HG03139 (cell line): ENCODE measurements at regions not wholly inside any gene's neighbourhood (a gene's known extent, or its start where the extent isn't known, plus 50 kb on each side); places are given as distances from the start of the nearest gene placed in this dataset.

Experiments
- ATAC-seq: cut with Tn5 transposase; IDR thresholded peaks from one replicate; pipeline ENCODE4 v1.9.1; 2021; ENCODE audit not compliant: unreplicated experiment

DNA sequence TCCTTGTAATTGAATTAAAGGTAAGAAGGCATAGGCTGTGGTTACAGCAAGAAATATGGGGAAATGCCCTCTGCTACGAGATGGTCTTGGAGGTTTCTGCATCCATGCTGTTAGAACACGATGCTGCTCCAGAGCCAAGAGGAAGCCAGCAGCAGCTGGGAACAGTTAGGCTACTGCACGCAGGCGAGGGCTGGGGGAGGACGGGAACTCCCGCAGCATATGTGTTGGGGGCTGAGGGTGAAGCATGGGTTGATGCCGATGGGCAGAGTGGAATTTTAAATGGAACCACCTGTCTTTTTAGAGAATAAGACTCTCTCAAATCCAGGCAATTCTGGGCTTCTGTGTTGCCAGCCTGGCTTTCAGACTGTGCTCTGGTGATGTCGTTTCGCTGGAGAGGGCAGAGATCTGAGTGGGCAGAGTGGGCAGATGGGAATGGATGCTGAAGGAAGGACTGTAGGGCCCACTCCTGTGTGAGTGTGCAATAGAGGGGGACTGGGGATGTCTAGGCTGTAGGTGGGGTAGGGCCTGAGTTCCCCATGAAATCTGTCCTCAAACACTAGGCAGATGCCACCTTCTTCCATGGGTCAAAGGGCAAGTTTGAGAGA is 417.0 kb upstream of the TPM1 start:
- no peak for ATAC-seq

- ATAC-seq, result no peak
Measured at GRCh38 chr15:62626903-62627302, 415.6 kb upstream of the TPM1 start.

DNA sequence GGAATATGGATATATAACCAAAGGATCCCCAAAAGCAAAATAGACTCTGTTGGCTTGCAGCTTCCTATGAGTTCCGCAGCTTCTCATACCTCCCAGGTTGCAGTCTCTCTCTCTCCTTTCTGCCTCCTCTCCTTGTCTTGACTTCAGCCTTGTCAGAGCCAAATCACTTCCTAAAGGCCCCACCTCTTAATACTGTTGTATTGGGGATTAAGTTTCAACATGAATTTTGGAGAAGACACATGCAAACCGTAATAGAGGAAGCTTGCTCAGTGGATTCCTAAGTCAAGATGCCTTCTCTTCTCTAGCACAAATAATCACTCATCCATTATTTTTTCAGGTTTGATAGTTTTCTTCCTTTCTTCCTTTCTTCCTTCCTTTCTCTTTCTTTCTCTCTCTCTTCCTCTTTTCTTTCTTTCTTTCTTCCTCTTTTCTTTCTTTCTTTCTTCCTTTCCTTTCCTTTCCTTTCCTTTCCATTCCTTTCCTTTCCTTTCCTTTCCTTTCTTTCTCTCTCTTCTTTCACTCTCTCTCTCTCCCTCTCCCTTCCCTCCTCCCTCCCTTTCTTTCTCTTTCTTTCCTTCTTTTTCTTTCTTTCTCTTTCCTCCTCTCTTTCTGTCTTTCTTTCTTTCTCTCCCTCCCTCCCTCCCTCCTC is 411.3 kb upstream of the TPM1 start:
- ATAC-seq, result no peak

GRCh38 chr15:62636823-62637573 is 405.5 kb upstream of the TPM1 start:
- ATAC-seq, result no peak

DNA sequence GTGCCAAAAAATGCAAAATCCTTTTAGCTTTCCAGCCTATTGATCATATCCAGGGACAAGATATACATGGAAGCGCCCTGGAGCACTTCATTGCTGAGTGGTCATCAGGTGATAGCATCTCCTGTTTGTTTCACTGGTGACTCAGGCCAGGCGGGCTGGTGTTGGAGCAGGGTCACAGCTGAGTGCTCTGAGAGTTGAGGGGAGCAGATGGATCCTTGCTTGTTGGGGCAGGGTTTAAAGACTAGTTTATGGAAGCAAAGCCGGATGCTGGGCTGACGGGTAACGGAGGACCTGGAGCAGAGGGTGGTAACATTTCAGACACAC is 405.0 kb upstream of the TPM1 start:
- no peak for ATAC-seq

DNA sequence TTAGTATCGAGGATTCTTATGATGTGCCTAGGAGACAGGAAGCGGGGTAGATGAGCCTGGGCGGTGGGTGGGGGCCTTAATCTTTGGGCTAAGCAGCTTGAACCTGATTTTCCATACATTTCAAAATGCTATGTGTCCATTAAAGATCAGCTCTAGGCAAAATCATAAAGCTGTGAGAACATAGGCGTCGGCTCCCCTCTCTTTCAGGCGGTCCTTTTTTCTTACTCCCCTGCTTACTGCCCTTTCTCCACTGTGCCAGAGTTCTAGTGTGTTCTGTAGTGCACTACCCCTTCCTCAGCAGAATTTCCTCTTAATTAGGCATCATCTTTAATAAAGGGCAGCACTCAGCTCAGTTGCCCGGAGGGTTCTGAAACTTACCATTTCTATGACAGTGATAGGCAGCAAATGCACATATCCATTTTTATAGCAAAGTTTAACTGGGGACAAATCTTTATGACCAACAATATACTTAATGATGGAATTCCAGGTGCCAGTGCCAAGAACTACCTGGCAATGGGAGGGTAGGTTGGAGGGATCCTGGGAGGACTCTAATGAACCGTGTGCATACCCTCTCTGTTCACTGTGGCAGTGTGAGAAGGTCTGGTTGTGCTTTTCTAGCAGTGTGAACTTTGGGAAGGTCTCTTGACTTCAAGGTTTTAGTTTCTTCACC is 404.5 kb upstream of the TPM1 start:
- no peak for ATAC-seq

GRCh38 chr15:62639432-62639831 is 403.1 kb upstream of the TPM1 start:
- no peak for ATAC-seq

GRCh38 chr15:62639906-62640605 is 402.5 kb upstream of the TPM1 start:
- ATAC-seq, result no peak

GRCh38 chr15:62641825-62642224 is 400.7 kb upstream of the TPM1 start:
- no peak for ATAC-seq

DNA sequence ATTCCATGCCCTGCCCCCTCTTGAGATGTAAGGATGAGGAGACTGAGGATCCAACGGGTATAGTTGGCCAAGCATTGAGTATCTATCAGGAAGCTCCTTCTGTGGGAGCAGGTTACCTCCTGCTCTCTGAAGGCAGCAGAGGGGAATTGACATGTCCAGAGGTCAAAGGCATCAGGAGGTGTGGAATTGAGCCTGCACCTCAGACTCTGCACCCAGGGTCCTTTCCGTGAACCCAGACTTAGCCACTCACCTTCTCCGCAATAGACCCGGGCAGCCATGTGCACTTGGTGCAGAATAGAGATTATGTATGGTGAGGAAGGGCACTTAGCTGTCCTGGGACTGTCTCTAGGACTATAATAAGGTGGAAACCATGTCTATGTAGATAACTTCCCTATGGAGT is 399.0 kb upstream of the TPM1 start:
- no peak for ATAC-seq

DNA sequence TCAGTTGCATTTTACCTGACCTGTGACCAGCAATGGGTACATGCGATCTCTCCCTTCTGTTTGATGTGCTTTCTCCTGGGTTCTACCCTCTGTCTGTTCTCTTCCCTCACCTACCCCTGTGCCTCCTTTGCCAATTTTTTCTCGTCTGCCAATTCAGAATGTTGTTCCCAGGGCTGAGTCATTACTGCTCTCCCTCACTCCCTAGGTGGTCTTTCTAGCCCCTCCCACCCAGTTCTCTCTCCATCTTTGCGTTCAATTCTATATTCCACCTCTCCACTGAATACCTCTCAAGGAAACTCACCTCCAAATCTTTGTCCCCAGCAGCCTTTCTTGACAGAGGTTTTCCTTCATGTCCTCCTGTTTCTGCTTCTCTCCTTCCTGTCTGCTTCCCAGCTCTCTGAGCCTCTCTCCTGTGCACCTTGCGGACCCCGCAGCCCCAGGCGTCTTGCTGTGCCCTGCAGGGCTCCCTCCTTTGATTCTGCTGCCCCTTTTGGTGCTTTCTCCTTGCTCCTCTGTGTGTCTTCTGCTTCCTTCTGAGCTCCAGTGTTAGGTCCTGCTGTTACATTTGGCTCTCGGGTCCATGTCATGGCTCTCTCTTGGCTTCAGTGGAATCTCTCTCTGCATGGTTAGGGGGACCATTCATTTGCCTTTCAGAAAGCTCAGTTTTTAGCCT is 398.2 kb upstream of the TPM1 start:
- no peak for ATAC-seq

DNA sequence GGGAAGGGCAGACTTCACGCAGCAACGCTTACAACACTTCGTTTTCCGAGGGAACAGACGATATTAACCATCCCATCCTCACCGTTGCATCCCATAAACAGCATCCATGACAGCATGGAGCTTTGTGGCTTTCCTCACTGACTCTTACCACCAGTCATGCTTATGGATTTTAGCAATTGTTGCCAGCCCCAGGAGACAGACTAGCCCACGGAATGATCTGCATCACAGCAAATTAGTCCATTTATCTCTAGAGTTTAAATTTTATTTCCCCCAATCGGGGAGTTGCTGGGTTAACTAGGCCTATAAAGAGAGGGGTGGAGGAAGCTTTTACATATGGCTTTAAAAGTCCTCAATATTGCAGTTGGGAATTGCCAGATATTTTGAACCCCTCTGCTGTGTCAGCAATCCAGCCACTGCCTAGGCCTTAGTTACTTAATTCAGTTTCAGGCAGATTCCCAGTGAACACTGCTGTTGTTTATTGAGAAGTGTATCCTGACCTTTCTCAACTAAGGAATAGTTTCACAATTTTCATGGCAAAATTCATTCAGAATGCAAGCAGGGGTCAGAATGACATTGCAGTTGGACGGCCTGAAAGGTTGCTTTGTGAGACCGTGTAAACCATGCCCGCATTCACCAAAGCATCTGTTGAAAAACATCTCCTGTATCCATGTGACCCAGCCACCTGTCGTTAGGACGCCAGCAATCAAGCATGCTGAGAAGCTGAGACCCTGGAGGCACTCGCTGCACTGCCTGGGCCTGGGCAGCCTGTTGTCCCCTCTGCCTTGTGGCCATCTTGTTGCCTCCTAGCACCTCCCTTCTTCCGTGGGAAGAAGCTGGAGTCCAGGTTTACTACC is 397.4 kb upstream of the TPM1 start:
- ATAC-seq, result no peak

DNA sequence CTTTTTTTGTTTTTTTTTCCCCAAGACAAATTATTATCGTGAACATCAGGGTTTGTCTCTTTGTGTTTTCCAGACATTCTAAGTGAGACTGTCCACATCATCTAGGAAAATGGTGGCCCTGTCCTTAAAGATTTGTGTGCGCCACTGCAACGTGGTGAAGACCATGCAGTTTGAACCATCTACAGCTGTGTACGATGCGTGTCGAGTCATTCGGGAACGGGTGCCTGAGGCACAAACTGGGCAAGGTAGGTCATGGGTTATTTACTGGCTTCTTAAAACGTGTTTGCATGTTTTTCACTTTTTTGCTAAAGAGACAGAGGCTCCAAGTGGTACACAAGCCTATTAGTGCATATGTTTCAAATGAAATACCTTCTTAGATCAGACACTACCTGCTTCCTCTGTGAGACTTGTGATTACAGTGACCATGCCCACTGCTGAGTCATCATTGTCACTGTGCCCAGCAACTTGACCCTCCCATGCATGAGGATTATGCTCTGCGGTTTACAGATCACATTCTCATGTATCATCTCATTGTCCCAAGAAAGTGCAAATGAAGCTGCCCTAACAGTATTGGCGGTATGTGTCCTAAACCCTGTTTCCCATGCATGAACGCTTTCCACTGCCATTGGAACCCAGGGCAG is 395.2 kb upstream of the TPM1 start:
- no peak for ATAC-seq

DNA sequence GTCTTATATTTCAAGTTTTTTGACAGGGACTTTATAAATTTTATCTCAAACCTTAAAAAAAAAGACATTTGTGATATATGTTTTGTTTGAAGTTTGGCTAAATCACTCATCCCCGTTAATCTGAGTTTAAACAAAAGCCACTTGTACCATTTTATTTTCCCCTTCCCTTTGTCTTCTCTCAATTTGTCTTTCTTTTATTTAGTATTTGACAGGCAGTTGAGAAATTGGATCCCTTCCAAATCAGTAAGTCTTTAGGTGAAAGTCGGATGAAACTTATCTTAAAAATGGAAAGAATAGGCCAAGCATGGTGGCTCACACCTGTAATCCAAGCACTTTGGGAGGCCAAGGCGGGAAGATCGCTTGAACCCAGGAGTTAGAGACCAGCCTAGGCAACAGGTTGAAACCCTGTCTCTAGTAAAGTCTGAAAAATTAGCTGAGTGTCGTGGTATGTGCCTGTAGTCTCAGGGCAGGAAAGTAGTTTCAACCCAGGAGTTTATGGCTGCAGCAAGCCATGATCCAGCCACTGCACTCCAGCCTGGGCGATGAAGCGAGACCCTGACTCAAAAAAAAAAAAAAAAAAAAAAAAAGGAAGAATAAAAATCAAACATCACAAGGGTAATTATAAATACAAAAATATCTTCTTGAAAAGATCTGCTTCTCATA is 394.6 kb upstream of the TPM1 start:
- ATAC-seq, result no peak

DNA sequence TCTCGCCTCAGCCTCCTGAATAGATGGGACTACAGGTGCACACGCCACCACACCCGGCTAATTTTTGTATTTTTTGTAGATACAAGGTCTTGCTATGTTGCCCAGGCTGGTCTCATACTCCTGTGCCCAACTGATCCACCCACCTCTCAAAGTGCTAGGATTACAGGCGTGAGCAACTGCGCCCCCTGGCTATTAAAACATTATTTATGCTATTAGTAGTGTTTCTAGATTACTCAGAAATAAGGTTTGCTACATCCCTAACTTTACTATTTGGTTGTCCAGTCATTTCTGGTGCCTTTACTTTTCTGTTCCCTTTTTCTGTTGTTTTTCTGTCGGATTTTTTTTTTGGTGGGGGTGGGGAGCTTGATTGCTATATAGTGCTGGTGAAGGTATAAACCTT is 393.6 kb upstream of the TPM1 start:
- no peak for ATAC-seq

DNA sequence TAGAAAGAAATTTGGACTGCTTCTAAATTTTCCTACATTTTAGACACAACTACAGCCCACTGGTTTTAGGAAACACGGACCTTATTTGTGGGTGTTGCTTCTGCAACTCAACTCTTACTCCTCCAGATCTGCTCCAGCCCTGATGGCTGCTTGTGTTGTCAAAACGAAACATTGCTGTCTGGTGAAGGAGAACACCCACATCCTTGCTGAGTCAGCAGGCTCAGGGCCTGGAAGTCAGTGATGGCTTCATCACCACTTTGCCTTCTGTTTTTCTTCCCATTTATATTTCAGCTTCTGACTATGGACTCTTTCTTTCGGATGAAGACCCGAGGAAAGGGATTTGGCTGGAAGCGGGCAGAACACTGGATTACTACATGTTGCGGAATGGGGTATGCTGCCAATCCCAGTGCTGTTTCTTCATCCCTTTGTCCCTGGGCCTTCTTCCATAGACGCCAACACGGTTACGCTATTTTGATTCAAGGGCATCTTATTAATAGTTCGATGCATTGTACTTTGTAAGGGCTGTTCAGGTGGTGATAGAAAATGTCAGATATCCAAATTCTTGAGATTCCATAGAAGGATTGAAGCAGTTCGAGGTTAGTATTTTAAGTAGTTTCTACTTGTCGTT is 392.6 kb upstream of the TPM1 start:
- ATAC-seq, result peak; percentile 79

DNA sequence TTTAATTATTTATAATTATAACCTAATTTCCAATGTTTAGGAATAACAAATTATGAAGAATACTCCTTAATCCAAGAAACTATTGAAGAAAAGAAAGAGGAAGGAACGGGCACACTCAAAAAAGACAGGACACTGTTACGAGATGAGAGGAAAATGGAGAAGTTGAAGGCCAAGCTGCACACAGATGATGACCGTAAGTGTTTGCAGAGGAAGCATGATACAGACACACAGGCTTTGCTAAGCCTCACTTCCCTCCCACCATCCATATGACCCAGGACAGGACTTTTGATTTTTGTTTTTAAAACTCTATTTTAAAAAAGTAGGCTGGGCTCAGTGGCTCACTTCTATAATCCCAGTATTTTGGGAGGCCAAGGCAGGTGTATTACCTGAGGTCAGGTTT is 389.4 kb upstream of the TPM1 start:
- no peak for ATAC-seq

DNA sequence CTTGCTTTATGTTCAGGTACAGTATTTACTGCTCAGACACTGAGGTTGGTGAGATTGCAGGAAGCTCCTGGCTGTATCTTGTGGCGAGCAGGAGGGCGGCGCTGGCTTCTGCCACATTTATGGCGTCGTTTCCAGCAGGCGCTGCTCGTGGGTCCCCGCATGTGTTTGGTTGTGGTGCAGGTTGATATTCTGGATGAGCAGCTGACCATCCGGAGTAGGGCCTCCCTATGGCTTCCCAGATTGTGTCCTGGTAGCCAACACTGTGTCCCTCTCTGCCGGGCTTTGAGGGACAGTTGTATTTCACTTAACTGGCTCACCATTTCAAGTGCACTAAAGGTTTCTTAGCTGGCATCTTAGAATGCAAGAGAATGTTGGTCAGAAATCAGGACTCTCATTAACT is 386.5 kb upstream of the TPM1 start:
- ATAC-seq, result no peak
